ENCODE measurements at regions not wholly inside any gene's neighbourhood (a gene's known extent, or its start where the extent isn't known, plus 50 kb on each side); places are given as distances from the start of the nearest gene placed in this dataset.

DNA sequence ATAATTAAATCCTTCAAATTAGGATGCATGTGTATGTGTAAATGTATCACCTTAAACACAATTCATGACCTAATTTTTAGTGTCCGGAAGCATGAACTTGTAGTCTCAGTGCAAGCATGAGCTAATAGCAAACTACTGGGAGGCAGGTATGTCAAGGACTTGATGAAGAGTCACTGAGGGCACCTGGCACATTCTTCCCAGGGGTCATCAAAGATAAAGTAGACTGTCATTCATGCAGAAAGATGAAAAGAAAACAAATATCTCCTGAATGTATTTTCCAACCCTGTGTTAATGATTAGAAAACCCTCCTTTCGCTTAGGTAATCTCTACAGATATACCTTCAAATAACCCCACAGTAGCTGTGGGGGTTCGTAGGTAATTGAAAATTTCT is 234.9 kb downstream of the SOCS6 start:
- no peak overlapping the region for H3K4me3 ChIP-seq (replicated peaks; ENCODE audit: low read depth, low read length)
- no peaks in the 10 kb centered on the region for H3K36me3 ChIP-seq (ENCODE audit: control insufficient read depth, insufficient read depth, low read length)
- TF ChIP-seq, protein P1, sequence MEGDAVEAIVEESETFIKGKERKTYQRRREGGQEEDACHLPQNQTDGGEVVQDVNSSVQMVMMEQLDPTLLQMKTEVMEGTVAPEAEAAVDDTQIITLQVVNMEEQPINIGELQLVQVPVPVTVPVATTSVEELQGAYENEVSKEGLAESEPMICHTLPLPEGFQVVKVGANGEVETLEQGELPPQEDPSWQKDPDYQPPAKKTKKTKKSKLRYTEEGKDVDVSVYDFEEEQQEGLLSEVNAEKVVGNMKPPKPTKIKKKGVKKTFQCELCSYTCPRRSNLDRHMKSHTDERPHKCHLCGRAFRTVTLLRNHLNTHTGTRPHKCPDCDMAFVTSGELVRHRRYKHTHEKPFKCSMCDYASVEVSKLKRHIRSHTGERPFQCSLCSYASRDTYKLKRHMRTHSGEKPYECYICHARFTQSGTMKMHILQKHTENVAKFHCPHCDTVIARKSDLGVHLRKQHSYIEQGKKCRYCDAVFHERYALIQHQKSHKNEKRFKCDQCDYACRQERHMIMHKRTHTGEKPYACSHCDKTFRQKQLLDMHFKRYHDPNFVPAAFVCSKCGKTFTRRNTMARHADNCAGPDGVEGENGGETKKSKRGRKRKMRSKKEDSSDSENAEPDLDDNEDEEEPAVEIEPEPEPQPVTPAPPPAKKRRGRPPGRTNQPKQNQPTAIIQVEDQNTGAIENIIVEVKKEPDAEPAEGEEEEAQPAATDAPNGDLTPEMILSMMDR (IDR thresholded peaks at IDR 0.05; ENCODE audit: insufficient read depth, low read length, poor library complexity, severe bottlenecking): no peak
- no peak for DNase-seq (ENCODE audit: extremely low read depth, insufficient read length)
- no peaks in the 10 kb centered on the region; the same call in 1 of the 2 replicates for H3K27me3 ChIP-seq (replicated peaks; ENCODE audit: control insufficient read depth, insufficient read depth, low read length)

DNA sequence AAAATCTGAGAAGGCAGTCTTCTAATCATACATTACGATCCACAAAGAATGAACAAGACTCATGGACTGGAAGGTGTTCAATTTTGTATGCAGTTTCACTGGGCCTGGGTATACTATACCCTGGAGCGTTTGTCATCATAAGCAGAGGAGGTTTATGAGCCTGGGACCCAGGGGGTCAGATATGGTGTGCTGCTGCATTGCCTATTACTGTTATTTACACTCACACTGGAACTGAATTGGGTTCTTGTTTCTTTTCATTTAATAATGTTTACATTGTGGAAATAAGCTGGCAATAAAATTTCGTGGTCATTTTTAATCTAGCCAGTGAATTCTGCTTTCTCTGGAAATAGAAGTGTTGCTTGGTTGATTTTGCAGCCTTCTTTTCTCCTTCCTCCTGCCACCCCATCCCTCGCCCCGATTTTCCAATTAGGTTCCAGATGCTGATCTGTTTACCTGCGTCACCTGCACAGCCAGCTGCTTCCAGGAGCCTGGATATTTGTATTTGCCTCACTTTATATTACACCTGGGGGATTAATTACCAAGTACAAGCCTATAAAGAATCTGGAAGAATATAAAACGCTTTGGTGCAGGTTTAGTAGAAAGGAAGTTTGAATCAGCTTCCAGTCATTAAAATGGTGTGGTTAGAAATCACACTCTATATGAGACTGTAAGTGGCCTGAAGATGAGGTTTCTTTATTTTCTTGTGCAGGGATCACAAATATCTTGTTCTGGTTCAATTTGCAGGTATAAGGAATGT is 234.4 kb downstream of the SOCS6 start:
- H3K36me3 ChIP-seq (ENCODE audit: control insufficient read depth, insufficient read depth, low read length): no peaks in the 10 kb centered on the region
- DNase-seq (ENCODE audit: extremely low read depth, insufficient read length): no peak
- TF ChIP-seq, protein P1 (IDR thresholded peaks at IDR 0.05; ENCODE audit: insufficient read depth, low read length, poor library complexity, severe bottlenecking): no peak

DNA sequence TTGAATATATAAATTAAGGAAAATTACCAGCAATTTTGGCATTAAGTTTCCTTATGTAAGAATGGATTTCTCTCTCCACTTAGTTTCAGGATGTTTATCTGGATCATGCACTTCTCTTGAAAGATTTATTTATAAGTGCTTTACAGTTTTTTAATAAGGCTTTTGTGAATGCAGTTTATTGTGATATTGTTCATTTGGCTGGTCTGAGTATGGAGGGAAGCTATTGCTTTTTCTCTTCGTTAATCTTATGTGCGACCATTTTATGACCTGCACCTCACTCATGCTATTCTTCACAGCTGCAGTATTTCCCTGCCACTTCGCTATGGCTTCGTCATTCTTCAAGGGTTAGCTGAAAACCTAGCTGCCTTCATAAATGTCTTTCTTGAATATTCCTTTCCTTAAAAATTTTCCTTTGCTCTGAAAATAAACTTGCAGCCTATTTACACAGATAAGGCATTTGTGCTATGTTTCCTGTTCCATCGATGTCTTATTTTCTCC is 233.4 kb downstream of the SOCS6 start:
- Histone ChIP-seq H3K27me3 (replicated peaks; ENCODE audit: control insufficient read depth, insufficient read depth, low read length) (no peaks in the 10 kb centered on the region; the same call in 1 of the 2 replicates), H3K4me3 (replicated peaks; ENCODE audit: low read depth, low read length) (no peak overlapping the region), H3K36me3 (ENCODE audit: control insufficient read depth, insufficient read depth, low read length) (no peaks in the 10 kb centered on the region)
- DNase-seq (ENCODE audit: extremely low read depth, insufficient read length): no peak
- TF ChIP-seq, protein P1 (IDR thresholded peaks at IDR 0.05; ENCODE audit: insufficient read depth, low read length, poor library complexity, severe bottlenecking): no peak

More for the DNA sequence above, 234.4 kb downstream of the SOCS6 start:
- no peaks in the 10 kb centered on the region; the same call in 1 of the 2 replicates for H3K27me3 ChIP-seq (replicated peaks; ENCODE audit: control insufficient read depth, insufficient read depth, low read length)
- no peak overlapping the region for H3K4me3 ChIP-seq (replicated peaks; ENCODE audit: low read depth, low read length)

DNA sequence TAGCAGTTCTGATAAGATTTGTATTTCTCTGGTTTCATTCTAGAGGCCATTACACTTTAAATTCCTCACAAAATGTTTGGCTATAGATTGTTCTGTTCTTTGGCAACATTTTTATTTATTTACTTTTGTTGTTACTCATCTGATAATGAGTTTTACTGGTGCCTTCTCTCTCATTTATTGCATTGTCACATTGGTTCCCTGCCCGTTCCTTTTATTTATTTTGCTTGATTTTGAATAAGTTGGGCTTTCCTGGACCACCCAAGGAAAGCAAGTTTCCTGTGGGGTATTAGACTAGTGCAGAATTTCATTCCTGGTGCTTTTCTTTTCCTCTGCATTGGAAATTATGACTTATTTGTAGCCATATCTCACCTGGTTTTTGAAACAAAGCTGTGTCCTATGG is 232.0 kb downstream of the SOCS6 start:
- Histone ChIP-seq H3K27me3 (replicated peaks; ENCODE audit: control insufficient read depth, insufficient read depth, low read length) (no peaks in the 10 kb centered on the region; the same call in 1 of the 2 replicates), H3K4me3 (replicated peaks; ENCODE audit: low read depth, low read length) (no peak overlapping the region), H3K36me3 (ENCODE audit: control insufficient read depth, insufficient read depth, low read length) (no peaks in the 10 kb centered on the region)
- TF ChIP-seq, protein P1 (IDR thresholded peaks at IDR 0.05; ENCODE audit: insufficient read depth, low read length, poor library complexity, severe bottlenecking): no peak
- no peak for DNase-seq (ENCODE audit: extremely low read depth, insufficient read length)

DNA sequence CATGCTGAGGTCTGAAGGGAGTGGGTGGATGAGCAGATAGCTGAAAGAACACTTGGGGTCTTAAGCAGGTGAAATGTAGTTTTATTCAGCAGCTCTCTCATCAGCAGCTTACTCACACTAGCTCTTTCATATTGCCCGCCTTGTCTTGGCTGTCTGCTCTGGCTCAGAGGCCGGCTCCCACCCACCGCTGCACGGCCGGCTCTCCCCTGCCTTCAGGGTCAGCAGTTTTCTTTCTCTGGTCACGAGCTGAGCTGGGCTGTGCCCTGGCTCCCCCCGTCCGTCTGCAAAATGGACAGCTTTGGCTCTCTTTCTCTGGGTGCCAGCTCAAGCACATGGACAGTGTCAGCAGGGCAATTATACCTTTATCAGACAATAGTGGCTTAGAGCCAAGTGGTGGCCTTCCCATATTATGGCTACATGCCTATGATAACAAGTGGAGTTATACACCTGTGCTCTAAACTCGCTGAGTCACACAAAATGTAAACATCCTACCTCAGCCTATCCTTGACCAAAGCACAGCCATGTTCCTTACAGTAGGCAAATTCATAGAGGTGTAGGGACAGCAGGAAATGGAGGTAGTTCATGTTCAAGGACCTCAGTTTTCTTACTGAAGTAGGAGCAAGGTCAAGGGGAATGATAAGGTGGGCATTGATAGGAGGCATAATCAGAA is 224.8 kb downstream of the SOCS6 start:
- TF ChIP-seq, protein P1 (IDR thresholded peaks at IDR 0.05; ENCODE audit: insufficient read depth, low read length, poor library complexity, severe bottlenecking): no peak
- Histone ChIP-seq H3K36me3 (ENCODE audit: control insufficient read depth, insufficient read depth, low read length) (no peaks in the 10 kb centered on the region), H3K4me3 (replicated peaks; ENCODE audit: low read depth, low read length) (no peak overlapping the region), H3K27me3 (replicated peaks; ENCODE audit: control insufficient read depth, insufficient read depth, low read length) (no peaks in the 10 kb centered on the region)
- DNase-seq (ENCODE audit: extremely low read depth, insufficient read length): no peak
